B cell (primary cell): ENCODE measurements at regions not wholly inside any gene's neighbourhood (a gene's known extent, or its start where the extent isn't known, plus 50 kb on each side); places are given as distances from the start of the nearest gene placed in this dataset.

Experiments used
- EZH2 ChIP-seq: IDR thresholded peaks from 2 replicates; pipeline ENCODE4 v1.6.1; 2012; ENCODE audit warnings: borderline replicate concordance, low read depth, mild to moderate bottlenecking, moderate library complexity, low read length; ENCODE audit not compliant: insufficient read depth, poor library complexity, severe bottlenecking
- TF ChIP-seq, protein P1 (sequence below): fragments of 200-600 bp; IDR thresholded peaks from one replicate; pipeline ENCODE4 v1.8.0; 2022; ENCODE audit warnings: antibody characterized with exemption, mild to moderate bottlenecking

DNA sequence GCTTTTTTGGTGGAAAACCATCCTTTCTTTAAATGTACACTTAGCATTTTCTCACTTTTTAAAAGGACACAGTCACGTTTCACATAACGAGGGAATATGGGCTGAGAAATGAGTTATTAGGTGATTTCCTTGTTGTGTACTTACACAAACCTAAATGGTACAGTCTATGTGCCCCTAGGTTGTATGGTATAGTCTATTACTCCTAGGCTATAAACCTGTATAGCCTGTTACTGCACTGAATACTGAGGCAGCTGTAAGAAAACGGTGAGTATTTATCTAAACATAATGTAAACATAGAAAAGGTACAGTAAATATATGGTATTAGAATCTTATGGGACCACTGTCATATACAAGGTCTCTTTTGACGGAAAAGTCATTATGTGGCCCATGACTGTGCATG lies 913.5 kb upstream of the GHITM start:
- TF ChIP-seq, protein P1, sequence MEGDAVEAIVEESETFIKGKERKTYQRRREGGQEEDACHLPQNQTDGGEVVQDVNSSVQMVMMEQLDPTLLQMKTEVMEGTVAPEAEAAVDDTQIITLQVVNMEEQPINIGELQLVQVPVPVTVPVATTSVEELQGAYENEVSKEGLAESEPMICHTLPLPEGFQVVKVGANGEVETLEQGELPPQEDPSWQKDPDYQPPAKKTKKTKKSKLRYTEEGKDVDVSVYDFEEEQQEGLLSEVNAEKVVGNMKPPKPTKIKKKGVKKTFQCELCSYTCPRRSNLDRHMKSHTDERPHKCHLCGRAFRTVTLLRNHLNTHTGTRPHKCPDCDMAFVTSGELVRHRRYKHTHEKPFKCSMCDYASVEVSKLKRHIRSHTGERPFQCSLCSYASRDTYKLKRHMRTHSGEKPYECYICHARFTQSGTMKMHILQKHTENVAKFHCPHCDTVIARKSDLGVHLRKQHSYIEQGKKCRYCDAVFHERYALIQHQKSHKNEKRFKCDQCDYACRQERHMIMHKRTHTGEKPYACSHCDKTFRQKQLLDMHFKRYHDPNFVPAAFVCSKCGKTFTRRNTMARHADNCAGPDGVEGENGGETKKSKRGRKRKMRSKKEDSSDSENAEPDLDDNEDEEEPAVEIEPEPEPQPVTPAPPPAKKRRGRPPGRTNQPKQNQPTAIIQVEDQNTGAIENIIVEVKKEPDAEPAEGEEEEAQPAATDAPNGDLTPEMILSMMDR, result no peak
- no peak for TF ChIP-seq EZH2
